GM18858 (cell line): ENCODE measurements at regions not wholly inside any gene's neighbourhood (a gene's known extent, or its start where the extent isn't known, plus 50 kb on each side); places are given as distances from the start of the nearest gene placed in this dataset.
"Not testable (repeated sequence)": the region's sequence is repeated elsewhere in the genome, so short reads cannot be mapped to it uniquely, and the experiment has no call there.

Source experiments
- ATAC-seq: cut with Tn5 transposase; IDR thresholded peaks from one replicate; pipeline ENCODE4 v1.9.1; 2021; ENCODE audit not compliant: unreplicated experiment

GRCh38 chr4:94141001-94141400, 66.7 kb upstream of the SMARCAD1 start:
- ATAC-seq = no peak

GRCh38 chr4:94148052-94148451, 59.6 kb upstream of the SMARCAD1 start:
- ATAC-seq = not testable (repeated sequence)

GRCh38 chr4:94152466-94152865, 55.2 kb upstream of the SMARCAD1 start:
- ATAC-seq = no peak

- ATAC-seq = not testable (repeated sequence)
Measured at GRCh38 chr4:94155404-94155803, 52.3 kb upstream of the SMARCAD1 start.

GRCh38 chr4:94156826-94157225, 50.8 kb upstream of the SMARCAD1 start:
- no peak for ATAC-seq
